ENCODE measurements at regions not wholly inside any gene's neighbourhood (a gene's known extent, or its start where the extent isn't known, plus 50 kb on each side); places are given as distances from the start of the nearest gene placed in this dataset.
"Not testable (repeated sequence)": the region's sequence is repeated elsewhere in the genome, so short reads cannot be mapped to it uniquely, and the experiment has no call there.

DNA sequence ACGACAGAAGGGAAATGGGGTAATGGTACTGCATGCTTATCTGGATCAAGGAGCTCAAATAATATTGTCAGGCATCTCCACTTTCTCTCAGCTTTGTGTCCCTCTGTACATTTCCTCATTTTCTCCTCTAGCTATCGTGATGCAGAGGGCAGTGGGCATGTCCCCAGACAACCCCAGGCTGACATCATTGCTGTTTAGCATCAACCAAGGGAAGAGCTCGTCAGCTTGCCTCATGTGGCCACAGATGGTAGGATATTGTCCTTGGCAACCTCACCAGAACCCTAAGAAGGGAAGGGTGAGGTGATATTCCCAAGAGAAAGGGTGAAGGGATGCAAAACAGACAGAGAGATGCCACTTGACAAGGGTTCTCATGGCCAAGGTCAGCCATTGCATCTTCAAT lies 58.3 kb downstream of the MAFB start:
- no peaks in the 10 kb centered on the region for H4K20me1 ChIP-seq (ENCODE audit: insufficient read depth, low read length)
- H3K79me2 ChIP-seq (ENCODE audit: low read length): no peaks in the 10 kb centered on the region
- H2AFZ ChIP-seq (ENCODE audit: low read depth, low read length): no peak overlapping the region
- no peak overlapping the region for H3K9ac ChIP-seq (ENCODE audit: low read length)
- TF ChIP-seq EZH2phosphoT487 (IDR thresholded peaks at IDR 0.05; ENCODE audit: low read depth): no peak
- TF ChIP-seq, protein P1, sequence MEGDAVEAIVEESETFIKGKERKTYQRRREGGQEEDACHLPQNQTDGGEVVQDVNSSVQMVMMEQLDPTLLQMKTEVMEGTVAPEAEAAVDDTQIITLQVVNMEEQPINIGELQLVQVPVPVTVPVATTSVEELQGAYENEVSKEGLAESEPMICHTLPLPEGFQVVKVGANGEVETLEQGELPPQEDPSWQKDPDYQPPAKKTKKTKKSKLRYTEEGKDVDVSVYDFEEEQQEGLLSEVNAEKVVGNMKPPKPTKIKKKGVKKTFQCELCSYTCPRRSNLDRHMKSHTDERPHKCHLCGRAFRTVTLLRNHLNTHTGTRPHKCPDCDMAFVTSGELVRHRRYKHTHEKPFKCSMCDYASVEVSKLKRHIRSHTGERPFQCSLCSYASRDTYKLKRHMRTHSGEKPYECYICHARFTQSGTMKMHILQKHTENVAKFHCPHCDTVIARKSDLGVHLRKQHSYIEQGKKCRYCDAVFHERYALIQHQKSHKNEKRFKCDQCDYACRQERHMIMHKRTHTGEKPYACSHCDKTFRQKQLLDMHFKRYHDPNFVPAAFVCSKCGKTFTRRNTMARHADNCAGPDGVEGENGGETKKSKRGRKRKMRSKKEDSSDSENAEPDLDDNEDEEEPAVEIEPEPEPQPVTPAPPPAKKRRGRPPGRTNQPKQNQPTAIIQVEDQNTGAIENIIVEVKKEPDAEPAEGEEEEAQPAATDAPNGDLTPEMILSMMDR (IDR thresholded peaks at IDR 0.05; ENCODE audit: low read depth, low read length): no peak
- peaks cover 41% of the 10 kb centered on the region for H3K27me3 ChIP-seq (ENCODE audit: low read depth, low read length)
- no peaks in the 10 kb centered on the region for H3K36me3 ChIP-seq (replicated peaks; ENCODE audit: low read depth, low read length)
- H3K4me3 ChIP-seq (ENCODE audit: low read length): no peak overlapping the region
- 0 out of 2 replicates have a peak, but pooled peaks cover 2% of the 10 kb centered on the region for H3K9me3 ChIP-seq (ENCODE audit: insufficient read depth, low read length)
- no peaks in the 10 kb centered on the region for H3K4me1 ChIP-seq (ENCODE audit: low read length)
- no peak overlapping the region for H3K4me2 ChIP-seq (ENCODE audit: low read length)
- no peak overlapping the region for H3K27ac ChIP-seq (ENCODE audit: low read length)

DNA sequence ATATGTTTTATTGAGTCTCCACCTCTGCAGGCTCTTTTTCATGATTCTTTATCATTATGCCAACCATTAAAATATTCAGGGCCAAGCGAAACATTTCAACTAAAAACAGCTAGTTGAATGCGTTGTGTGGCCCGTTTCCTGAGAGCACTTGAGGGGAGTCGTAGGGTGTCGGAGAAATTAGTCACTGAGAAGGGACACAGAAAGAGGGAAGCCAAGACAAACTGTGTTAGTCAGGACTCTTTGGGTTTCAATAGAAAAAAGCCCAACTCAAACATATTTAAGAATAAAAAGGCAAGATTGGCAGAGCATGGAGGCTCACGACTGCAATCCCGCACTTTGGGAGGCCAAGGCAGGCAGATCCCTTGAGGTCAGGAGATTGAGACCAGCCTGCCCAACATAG lies 58.9 kb downstream of the MAFB start:
- no peak overlapping the region for H3K27ac ChIP-seq (ENCODE audit: low read length)

DNA sequence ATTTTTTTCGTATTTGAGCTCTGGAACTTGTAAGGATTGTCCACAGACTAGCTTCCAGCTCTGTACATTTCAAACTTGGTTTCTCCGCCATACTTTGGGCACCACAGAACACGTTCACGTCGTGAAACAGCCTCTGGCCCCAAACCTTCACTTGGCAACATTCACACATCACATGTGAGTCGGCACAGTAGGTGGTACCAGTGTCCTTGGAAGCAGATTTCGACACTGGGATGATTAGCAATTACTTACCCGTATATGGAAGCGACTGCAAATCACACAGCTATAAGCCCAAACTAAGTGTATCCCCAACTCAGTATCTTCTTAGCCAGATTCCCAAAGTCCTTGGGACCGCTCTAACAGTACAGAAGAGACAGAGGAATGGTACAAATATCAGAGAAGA lies 60.2 kb downstream of the MAFB start:
- Histone ChIP-seq H3K4me1 (ENCODE audit: low read length) (no peaks in the 10 kb centered on the region), H3K4me2 (ENCODE audit: low read length) (no peak overlapping the region), H3K36me3 (replicated peaks; ENCODE audit: low read depth, low read length) (no peaks in the 10 kb centered on the region), H4K20me1 (ENCODE audit: insufficient read depth, low read length) (no peaks in the 10 kb centered on the region), H3K9ac (ENCODE audit: low read length) (no peak overlapping the region), H3K9me3 (ENCODE audit: insufficient read depth, low read length) (0 out of 2 replicates have a peak, but pooled peaks cover 2% of the 10 kb centered on the region), H3K79me2 (ENCODE audit: low read length) (no peaks in the 10 kb centered on the region), H3K27ac (ENCODE audit: low read length) (no peak overlapping the region), H3K27me3 (ENCODE audit: low read depth, low read length) (peaks cover 23% of the 10 kb centered on the region), H2AFZ (ENCODE audit: low read depth, low read length) (no peak overlapping the region), H3K4me3 (ENCODE audit: low read length) (no peak overlapping the region)
- TF ChIP-seq, protein P1 (IDR thresholded peaks at IDR 0.05; ENCODE audit: low read depth, low read length): no peak
- TF ChIP-seq EZH2phosphoT487 (IDR thresholded peaks at IDR 0.05; ENCODE audit: low read depth): no peak

More for the DNA sequence above, 58.9 kb downstream of the MAFB start:
- Histone ChIP-seq H3K4me3 (ENCODE audit: low read length) (no peak overlapping the region), H4K20me1 (ENCODE audit: insufficient read depth, low read length) (no peaks in the 10 kb centered on the region), H2AFZ (ENCODE audit: low read depth, low read length) (no peak overlapping the region), H3K36me3 (replicated peaks; ENCODE audit: low read depth, low read length) (no peaks in the 10 kb centered on the region), H3K4me1 (ENCODE audit: low read length) (no peaks in the 10 kb centered on the region), H3K79me2 (ENCODE audit: low read length) (no peaks in the 10 kb centered on the region), H3K27me3 (ENCODE audit: low read depth, low read length) (peaks cover 34% of the 10 kb centered on the region), H3K9ac (ENCODE audit: low read length) (no peak overlapping the region), H3K4me2 (ENCODE audit: low read length) (no peak overlapping the region), H3K9me3 (ENCODE audit: insufficient read depth, low read length) (0 out of 2 replicates have a peak, but pooled peaks cover 2% of the 10 kb centered on the region)
- no peak for TF ChIP-seq EZH2phosphoT487 (IDR thresholded peaks at IDR 0.05; ENCODE audit: low read depth)
- TF ChIP-seq, protein P1 (IDR thresholded peaks at IDR 0.05; ENCODE audit: low read depth, low read length): no peak

DNA sequence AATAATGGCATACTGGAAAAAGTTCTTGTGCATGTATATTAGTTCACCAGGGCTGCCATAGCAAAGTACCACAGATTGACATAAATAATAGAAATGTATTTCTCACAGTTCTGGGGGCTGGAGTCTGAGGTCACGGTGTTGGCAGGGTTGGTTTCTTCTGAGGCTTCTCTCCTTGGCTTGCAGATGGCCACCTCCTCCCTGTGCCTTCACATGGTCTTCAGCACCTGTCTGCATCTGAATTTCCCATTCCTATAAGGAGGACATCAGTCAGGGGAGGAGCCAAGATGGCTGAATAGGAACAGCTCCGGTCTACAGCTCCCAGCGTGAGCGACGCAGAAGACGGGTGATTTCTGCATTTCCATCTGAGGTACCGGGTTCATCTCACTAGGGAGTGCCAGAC lies 70.0 kb downstream of the MAFB start:
- not testable (repeated sequence) for H3K27ac ChIP-seq (ENCODE audit: low read length); H3K4me1 ChIP-seq (ENCODE audit: low read length); H3K9ac ChIP-seq (ENCODE audit: low read length); H3K79me2 ChIP-seq (ENCODE audit: low read length); H3K4me3 ChIP-seq (ENCODE audit: low read length); H2AFZ ChIP-seq (ENCODE audit: low read depth, low read length); H3K4me2 ChIP-seq (ENCODE audit: low read length); H3K36me3 ChIP-seq (replicated peaks; ENCODE audit: low read depth, low read length); H3K9me3 ChIP-seq (ENCODE audit: insufficient read depth, low read length); H4K20me1 ChIP-seq (ENCODE audit: insufficient read depth, low read length)
- H3K27me3 ChIP-seq (ENCODE audit: low read depth, low read length): peaks cover 40% of the 10 kb centered on the region

DNA sequence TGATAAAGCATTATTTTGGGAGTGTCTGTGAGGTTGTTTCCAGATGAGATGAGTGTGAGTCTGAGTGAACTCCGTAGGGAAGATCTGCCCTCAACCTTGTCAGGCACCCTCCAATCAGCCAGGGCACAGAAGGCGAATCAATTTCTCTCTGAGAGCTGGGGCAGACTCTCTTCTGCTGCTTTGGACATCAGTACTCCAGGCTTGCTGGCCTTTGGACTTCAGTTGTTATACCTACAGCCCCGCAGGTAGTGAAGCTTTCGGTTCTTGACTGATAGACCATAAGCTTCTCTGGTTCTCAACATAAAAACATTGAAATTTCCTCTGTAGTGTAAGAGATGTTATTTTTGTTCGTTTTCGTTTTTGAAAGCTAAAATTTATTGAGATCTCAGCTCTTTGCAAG lies 71.4 kb downstream of the MAFB start:
- Histone ChIP-seq H3K9ac (ENCODE audit: low read length) (no peak overlapping the region), H3K9me3 (ENCODE audit: insufficient read depth, low read length) (no peaks in the 10 kb centered on the region), H2AFZ (ENCODE audit: low read depth, low read length) (no peak overlapping the region), H3K4me2 (ENCODE audit: low read length) (no peak overlapping the region), H3K4me1 (ENCODE audit: low read length) (no peaks in the 10 kb centered on the region), H3K27me3 (ENCODE audit: low read depth, low read length) (peaks cover 46% of the 10 kb centered on the region), H4K20me1 (ENCODE audit: insufficient read depth, low read length) (no peaks in the 10 kb centered on the region), H3K36me3 (replicated peaks; ENCODE audit: low read depth, low read length) (no peaks in the 10 kb centered on the region), H3K4me3 (ENCODE audit: low read length) (no peak overlapping the region), H3K79me2 (ENCODE audit: low read length) (no peaks in the 10 kb centered on the region), H3K27ac (ENCODE audit: low read length) (no peak overlapping the region)
- no peak for TF ChIP-seq EZH2phosphoT487 (IDR thresholded peaks at IDR 0.05; ENCODE audit: low read depth)
- TF ChIP-seq, protein P1 (IDR thresholded peaks at IDR 0.05; ENCODE audit: low read depth, low read length): no peak
